IMR-90 (cell line): ENCODE measurements at regions not wholly inside any gene's neighbourhood (a gene's known extent, or its start where the extent isn't known, plus 50 kb on each side); places are given as distances from the start of the nearest gene placed in this dataset.

Source experiments
- ATAC-seq: fragments of 200-7000 bp; cut with Tn5 transposase; 2 replicates; pipeline ENCODE4 v1.9.1; 2020; ENCODE audit warnings: low read depth, mild to moderate bottlenecking, moderate library complexity
- BruUV-seq: library from RNA; stranded (reverse); fragments of 400-500 nt; replicated peaks from 2 replicates; lab custom pipeline; 2021; lab: Mats Ljungman, UMichigan
- CTCF ChIA-PET: fragments of 300-600 bp; formaldehyde crosslinking; extraction: SDS; loops from one replicate; lab custom pipeline; 2021; ENCODE audit warnings: antibody characterized with exemption; lab: Yijun Ruan, JAX
- POLR2A ChIA-PET: fragments of 300-600 bp; sonication (Branson Sonifier 250); formaldehyde crosslinking; loops from one replicate; lab custom pipeline; 2022; ENCODE audit warnings: antibody characterized with exemption; ENCODE audit not compliant: unreplicated experiment; lab: Charles Lee
- DNase-seq: peaks from one replicate; pipeline ENCODE4 v3.0.0; 2013
- H2AFZ ChIP-seq: replicated peaks from 2 replicates; pipeline ENCODE3; 2013; ENCODE audit warnings: low read length, mild to moderate bottlenecking; ENCODE audit not compliant: poor library complexity
- H2AK5ac ChIP-seq: 2 replicates; pipeline ENCODE4 v1.6.1; 2013; ENCODE audit warnings: low read depth, low read length, inconsistent platforms
- H2AK9ac ChIP-seq: replicated peaks from 2 replicates; pipeline ENCODE3; 2013; ENCODE audit warnings: mild to moderate bottlenecking, low read depth, low read length, moderate library complexity; ENCODE audit not compliant: poor library complexity
- H2BK120ac ChIP-seq: 2 replicates; pipeline ENCODE4 v1.6.1; 2013; ENCODE audit warnings: low read depth, low read length, inconsistent platforms
- H2BK15ac ChIP-seq: 3 replicates; pipeline ENCODE4 v1.6.1; 2013; ENCODE audit warnings: low read depth, low read length, inconsistent platforms
- H2BK20ac ChIP-seq: 2 replicates; pipeline ENCODE4 v1.6.1; 2013; ENCODE audit warnings: low read depth, mild to moderate bottlenecking, inconsistent platforms, low read length, moderate library complexity
- H2BK5ac ChIP-seq: 2 replicates; pipeline ENCODE4 v1.6.1; 2013; ENCODE audit warnings: mild to moderate bottlenecking, low read depth, low read length, inconsistent platforms; ENCODE audit not compliant: poor library complexity, severe bottlenecking
- H3K14ac ChIP-seq: replicated peaks from 2 replicates; pipeline ENCODE4 v1.6.1; 2013; ENCODE audit warnings: low read depth, low read length, inconsistent platforms
- H3K18ac ChIP-seq: 2 replicates; pipeline ENCODE4 v1.6.1; 2013; ENCODE audit warnings: low read depth, low read length, control low read depth
- H3K23ac ChIP-seq: 2 replicates; pipeline ENCODE4 v1.6.1; 2013; ENCODE audit warnings: low read depth, low read length, inconsistent platforms
- H3K27ac ChIP-seq: 2 replicates; pipeline ENCODE4 v1.5.1; 2013; ENCODE audit warnings: mild to moderate bottlenecking, control low read depth, low read length; ENCODE audit not compliant: insufficient read depth
- H3K27me3 ChIP-seq: 2 replicates; pipeline ENCODE4 v1.6.1; 2013; ENCODE audit warnings: low read length; ENCODE audit not compliant: control insufficient read depth, insufficient read depth
- H3K36me3 ChIP-seq: 2 replicates; pipeline ENCODE4 v1.6.1; 2013; ENCODE audit warnings: low read length, mixed read lengths; ENCODE audit not compliant: control insufficient read depth, insufficient read depth
- H3K4ac ChIP-seq: 2 replicates; pipeline ENCODE4 v1.6.1; 2013; ENCODE audit warnings: low read depth, low read length, inconsistent platforms
- H3K4me1 ChIP-seq: 2 replicates; pipeline ENCODE4 v1.6.1; 2013; ENCODE audit warnings: low read length, mixed read lengths; ENCODE audit not compliant: control insufficient read depth, insufficient read depth
- H3K4me2 ChIP-seq: 2 replicates; pipeline ENCODE4 v1.6.1; 2013; ENCODE audit warnings: low read depth, mild to moderate bottlenecking, control low read depth, low read length, moderate library complexity
- H3K4me3 ChIP-seq: 2 replicates; pipeline ENCODE4 v1.5.1; 2013; ENCODE audit warnings: low read depth, mild to moderate bottlenecking, control low read depth, low read length, moderate library complexity; ENCODE audit not compliant: insufficient read depth
- H3K56ac ChIP-seq: 2 replicates; pipeline ENCODE4 v1.6.1; 2013; ENCODE audit warnings: low read length, inconsistent platforms; ENCODE audit not compliant: insufficient read depth; ENCODE audit errors: extremely low read depth
- H3K79me1 ChIP-seq, 2 experiments: 2 replicates each; pipeline ENCODE4 v1.6.1; 2013; ENCODE audit warnings: low read length in 2 of 2, inconsistent platforms in 1 of 2, low read depth in 1 of 2
- H3K9ac ChIP-seq: 2 replicates; pipeline ENCODE4 v1.6.1; 2013; ENCODE audit warnings: low read depth, low read length, control low read depth
- H3K9me1 ChIP-seq: 2 replicates; pipeline ENCODE4 v1.6.1; 2013; ENCODE audit warnings: low read length, inconsistent platforms; ENCODE audit not compliant: insufficient read depth
- H3K9me3 ChIP-seq: 2 replicates; pipeline ENCODE4 v1.6.1; 2013; ENCODE audit warnings: low read length; ENCODE audit not compliant: control insufficient read depth, insufficient read depth
- H4K20me1 ChIP-seq: 2 replicates; pipeline ENCODE4 v1.6.1; 2013; ENCODE audit warnings: low read length, inconsistent platforms; ENCODE audit not compliant: insufficient read depth
- H4K5ac ChIP-seq: 2 replicates; pipeline ENCODE4 v1.6.1; 2013; ENCODE audit warnings: mild to moderate bottlenecking, low read depth, low read length, control low read depth
- H4K8ac ChIP-seq, 2 experiments: 2 replicates each; pipeline ENCODE4 v1.6.1; 2013; ENCODE audit warnings: low read depth in 2 of 2, low read length in 2 of 2, control low read depth in 1 of 2, inconsistent platforms in 1 of 2
- H4K91ac ChIP-seq: 2 replicates; pipeline ENCODE4 v1.6.1; 2013; ENCODE audit warnings: low read depth, low read length, inconsistent platforms; ENCODE audit not compliant: insufficient read depth
- BHLHE40 ChIP-seq: fragments of 150-350 bp; IDR thresholded peaks from 2 replicates; pipeline ENCODE4 v1.6.1; 2016; ENCODE audit warnings: mild to moderate bottlenecking, low read depth, low read length
- CEBPB ChIP-seq: IDR thresholded peaks from 2 replicates; pipeline ENCODE4 v1.6.1; 2012; ENCODE audit warnings: low read depth, low read length, improper control_type of control experiment
- MAFK ChIP-seq: IDR thresholded peaks from 2 replicates; pipeline ENCODE4 v1.6.1; 2012; ENCODE audit warnings: low read depth, low read length, improper control_type of control experiment
- MXI1 ChIP-seq: IDR thresholded peaks from 2 replicates; pipeline ENCODE4 v1.6.1; 2012; ENCODE audit warnings: low read depth, mild to moderate bottlenecking, low read length, moderate library complexity, borderline replicate concordance
- NFE2L2 ChIP-seq: fragments of 150-350 bp; IDR thresholded peaks from 2 replicates; pipeline ENCODE4 v1.6.1; 2016; ENCODE audit warnings: low read depth, mild to moderate bottlenecking, low read length
- POLR2A ChIP-seq: IDR thresholded peaks from 2 replicates; pipeline ENCODE4 v1.6.1; 2012; ENCODE audit warnings: mild to moderate bottlenecking, low read depth, low read length
- RCOR1 ChIP-seq: IDR thresholded peaks from 2 replicates; pipeline ENCODE4 v1.6.1; 2012; ENCODE audit warnings: mild to moderate bottlenecking, low read length, improper control_type of control experiment; ENCODE audit not compliant: insufficient replicate concordance
- RFX5 ChIP-seq: IDR thresholded peaks from 2 replicates; pipeline ENCODE4 v1.8.0; 2012; ENCODE audit warnings: low read depth, mild to moderate bottlenecking, low read length, moderate library complexity
- WGBS, 2 experiments: methylation state at CpG; one replicate each; pipeline versions ENCODE4 v1.1.5 to v1.1.7; 2013; ENCODE audit warnings: missing lambda C conversion rate in 2 of 2; ENCODE audit not compliant: insufficient read length in 1 of 2; ENCODE audit errors: extremely low coverage in 2 of 2; 5-methylcytosine and 5-hydroxymethylcytosine counted together
- dilution Hi-C: fragments of 300-500 bp; cut with HindIII; formaldehyde crosslinking; loops from one replicate; pipeline ENCODE4 v1.14.3; 2018; ENCODE audit warnings: low sequenced_read_pairs; ENCODE audit not compliant: unreplicated experiment
- in situ Hi-C: fragments of 300-500 bp; cut with MboI; formaldehyde crosslinking; loops from 3 replicates; pipeline ENCODE4 v1.14.3; 2019; ENCODE audit warnings: low sequenced_read_pairs, inconsistent platforms, mixed read lengths
- intact Hi-C: fragments of 100-400 bp; cut with micrococcal nuclease; formaldehyde crosslinking; loops from 2 replicates; pipeline ENCODE4 v1.10.0; 2022
- TF ChIP-seq, protein P1 (sequence below): fragments of 150-350 bp; IDR thresholded peaks from 2 replicates; pipeline ENCODE4 v1.6.1; 2016; ENCODE audit warnings: low read depth, mild to moderate bottlenecking, low read length, moderate library complexity, borderline replicate concordance
- TF ChIP-seq, protein P2 (sequence below): conservative IDR thresholded peaks from 2 replicates; pipeline ENCODE4 v1.5.1; 2012; ENCODE audit warnings: mild to moderate bottlenecking, low read depth, low read length, improper control_type of control experiment

DNA sequence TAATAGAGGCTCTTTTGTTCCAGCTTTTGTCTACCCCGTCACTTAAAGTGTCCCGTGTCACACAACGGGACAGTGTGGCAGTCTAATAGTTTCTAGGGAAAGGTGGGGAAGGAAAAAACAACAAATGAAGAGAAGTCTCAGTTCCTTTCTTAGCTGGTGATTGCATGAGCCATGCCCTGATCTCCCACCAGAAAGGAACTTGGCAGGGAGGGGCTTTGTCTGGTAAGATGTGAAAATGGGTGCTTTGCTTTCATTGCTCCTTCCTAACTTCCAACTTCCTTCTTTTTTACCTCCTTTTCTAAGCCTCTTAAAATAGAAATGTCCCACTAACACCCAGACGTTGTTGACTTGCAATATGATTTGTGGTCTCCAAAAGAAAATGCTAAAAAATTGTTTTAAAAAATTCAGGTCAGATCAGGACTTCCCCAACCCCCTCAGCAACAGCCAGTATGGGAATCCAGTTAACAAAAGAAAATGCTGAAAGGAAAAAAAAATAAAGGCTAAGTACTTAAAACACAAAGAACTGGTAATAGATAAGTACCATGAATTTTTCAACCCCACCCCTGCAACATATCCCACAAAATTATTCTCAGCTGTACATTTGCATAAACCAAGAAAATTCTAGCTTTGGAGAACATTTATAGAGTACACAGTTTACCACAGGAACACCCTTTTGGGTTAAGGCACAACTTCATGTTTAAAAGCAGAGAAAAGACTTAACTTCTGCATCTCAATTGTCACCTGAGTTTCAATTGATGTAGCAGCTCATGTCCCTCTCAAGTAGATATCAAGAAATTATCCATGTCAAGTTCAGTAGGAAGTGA, 106.2 kb downstream of the NIBAN1 start (continued):
- TF ChIP-seq RCOR1 (no peak), BHLHE40 (no peak)

DNA sequence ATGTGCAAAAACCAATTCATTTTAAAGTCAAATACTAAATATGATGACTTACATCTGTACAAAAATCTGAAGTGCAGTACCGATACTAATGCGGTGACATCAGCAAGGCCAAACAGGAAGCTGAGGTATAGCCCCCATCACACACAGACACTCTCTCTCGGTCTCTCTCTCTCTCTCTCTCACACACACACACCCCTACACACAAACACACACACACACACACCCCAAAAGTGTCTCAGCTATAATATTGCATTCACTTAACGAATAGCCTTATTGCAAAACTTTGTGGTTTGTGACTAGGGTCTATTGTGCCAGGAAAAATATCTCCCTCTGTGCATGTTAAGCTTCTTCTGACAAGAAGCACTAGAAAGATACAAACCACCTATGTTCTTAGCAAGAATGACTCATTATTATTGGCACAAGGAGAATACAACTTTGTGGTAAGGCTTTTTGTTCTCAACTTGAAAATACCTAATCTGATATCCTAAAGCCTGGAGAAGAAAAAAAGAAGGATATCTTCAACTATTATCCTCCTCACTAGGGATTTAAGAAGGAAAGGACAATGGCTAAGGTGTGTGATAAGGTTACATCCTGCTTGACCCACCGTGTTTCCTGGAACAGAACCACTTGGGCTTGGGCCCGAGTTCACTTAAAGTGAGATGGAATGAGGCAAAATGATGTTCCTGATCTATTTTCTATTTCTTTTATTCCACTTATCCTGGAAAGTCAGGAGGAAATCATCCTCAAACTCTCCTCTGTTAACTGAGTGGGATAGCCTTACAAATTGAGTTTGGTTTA, 107.1 kb downstream of the NIBAN1 start:
- peak overlapping the region in 1 of 2 experiments; percentile 33; a peak in 1 of 4 replicates for H4K8ac ChIP-seq
- H2BK5ac ChIP-seq, result peak overlapping the region; percentile 7
- peak overlapping the region; percentile 76 for H2AK5ac ChIP-seq
- no peaks in the 10 kb centered on the region for H3K9me3 ChIP-seq
- no peak overlapping the region for H3K23ac ChIP-seq
- no peak overlapping the region for H3K4me3 ChIP-seq
- ChIA-PET CTCF (interaction anchor here (0.5 kb wide), 1 partner anchor 10 kb away, joined by 3 read pairs; no protein-coding TSS in a partner anchor), POLR2A (no interaction called here)
- H4K5ac ChIP-seq, result 0 out of 2 replicates have a peak overlapping the region, but pooled peaks have one; percentile 77
- H3K27ac ChIP-seq, result peak overlapping the region; percentile 75; the same call in 1 of the 2 replicates
- H2BK20ac ChIP-seq, result peak overlapping the region; percentile 40; the same call in 1 of the 2 replicates
- DNase-seq (peak; percentile 96), ATAC-seq (peak; percentile 85)
- H3K56ac ChIP-seq, result no peak overlapping the region
- no peaks in the 10 kb centered on the region for H3K27me3 ChIP-seq
- no CpG with 5 or more reads among the region's 6 CpGs for WGBS, 2 experiments
- peak overlapping the region; percentile 13; the same call in 1 of the 3 replicates for H2BK15ac ChIP-seq
- H2AFZ ChIP-seq, result no peak overlapping the region
- in situ Hi-C loops (no loop called here), dilution Hi-C loops (no loop called here), intact Hi-C loops (no loop called here)
- H3K79me1 ChIP-seq, result no peaks in the 10 kb centered on the region
- peaks cover 5% of the 10 kb centered on the region for H3K4me1 ChIP-seq
- peak overlapping the region; percentile 55; the same call in 1 of the 2 replicates for H3K4me2 ChIP-seq
- H4K20me1 ChIP-seq, result no peaks in the 10 kb centered on the region; the same call in 1 of the 2 replicates
- peak overlapping the region; percentile 2; the same call in 1 of the 2 replicates for H2BK120ac ChIP-seq
- peak overlapping the region; percentile 30; the same call in 1 of the 2 replicates for H3K4ac ChIP-seq
- H3K14ac ChIP-seq, result no peak overlapping the region
- 0 out of 2 replicates have a peak, but pooled peaks cover 6% of the 10 kb centered on the region for H3K9me1 ChIP-seq
- H3K9ac ChIP-seq, result no peak overlapping the region
- no peaks in the 10 kb centered on the region for H3K36me3 ChIP-seq
- H3K18ac ChIP-seq, result peak overlapping the region; percentile 76
- BruUV-seq, result no TSS peak
- no peak overlapping the region for H4K91ac ChIP-seq
- H2AK9ac ChIP-seq, result no peak overlapping the region
- TF ChIP-seq, protein P1, sequence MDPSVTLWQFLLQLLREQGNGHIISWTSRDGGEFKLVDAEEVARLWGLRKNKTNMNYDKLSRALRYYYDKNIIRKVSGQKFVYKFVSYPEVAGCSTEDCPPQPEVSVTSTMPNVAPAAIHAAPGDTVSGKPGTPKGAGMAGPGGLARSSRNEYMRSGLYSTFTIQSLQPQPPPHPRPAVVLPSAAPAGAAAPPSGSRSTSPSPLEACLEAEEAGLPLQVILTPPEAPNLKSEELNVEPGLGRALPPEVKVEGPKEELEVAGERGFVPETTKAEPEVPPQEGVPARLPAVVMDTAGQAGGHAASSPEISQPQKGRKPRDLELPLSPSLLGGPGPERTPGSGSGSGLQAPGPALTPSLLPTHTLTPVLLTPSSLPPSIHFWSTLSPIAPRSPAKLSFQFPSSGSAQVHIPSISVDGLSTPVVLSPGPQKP, result no peak
- TF ChIP-seq RCOR1, result peak; percentile 10
- no peak for TF ChIP-seq NFE2L2
- peak; percentile 97 for TF ChIP-seq CEBPB
- TF ChIP-seq, protein P2, sequence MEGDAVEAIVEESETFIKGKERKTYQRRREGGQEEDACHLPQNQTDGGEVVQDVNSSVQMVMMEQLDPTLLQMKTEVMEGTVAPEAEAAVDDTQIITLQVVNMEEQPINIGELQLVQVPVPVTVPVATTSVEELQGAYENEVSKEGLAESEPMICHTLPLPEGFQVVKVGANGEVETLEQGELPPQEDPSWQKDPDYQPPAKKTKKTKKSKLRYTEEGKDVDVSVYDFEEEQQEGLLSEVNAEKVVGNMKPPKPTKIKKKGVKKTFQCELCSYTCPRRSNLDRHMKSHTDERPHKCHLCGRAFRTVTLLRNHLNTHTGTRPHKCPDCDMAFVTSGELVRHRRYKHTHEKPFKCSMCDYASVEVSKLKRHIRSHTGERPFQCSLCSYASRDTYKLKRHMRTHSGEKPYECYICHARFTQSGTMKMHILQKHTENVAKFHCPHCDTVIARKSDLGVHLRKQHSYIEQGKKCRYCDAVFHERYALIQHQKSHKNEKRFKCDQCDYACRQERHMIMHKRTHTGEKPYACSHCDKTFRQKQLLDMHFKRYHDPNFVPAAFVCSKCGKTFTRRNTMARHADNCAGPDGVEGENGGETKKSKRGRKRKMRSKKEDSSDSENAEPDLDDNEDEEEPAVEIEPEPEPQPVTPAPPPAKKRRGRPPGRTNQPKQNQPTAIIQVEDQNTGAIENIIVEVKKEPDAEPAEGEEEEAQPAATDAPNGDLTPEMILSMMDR, result no peak
- TF ChIP-seq RFX5, result no peak
- TF ChIP-seq POLR2A, result no peak
- no peak for TF ChIP-seq MXI1
- peak; percentile 33; the same call in 1 of the 2 replicates for TF ChIP-seq BHLHE40
- 0 out of 2 replicates have a peak, but pooled peaks have one; percentile 23 for TF ChIP-seq MAFK
